ENCODE measurements at regions not wholly inside any gene's neighbourhood (a gene's known extent, or its start where the extent isn't known, plus 50 kb on each side); places are given as distances from the start of the nearest gene placed in this dataset.

GRCh38 chr14:85085981-85086380 lies 444.0 kb upstream of the FLRT2 start:
- DNase-seq, result no peak

DNA sequence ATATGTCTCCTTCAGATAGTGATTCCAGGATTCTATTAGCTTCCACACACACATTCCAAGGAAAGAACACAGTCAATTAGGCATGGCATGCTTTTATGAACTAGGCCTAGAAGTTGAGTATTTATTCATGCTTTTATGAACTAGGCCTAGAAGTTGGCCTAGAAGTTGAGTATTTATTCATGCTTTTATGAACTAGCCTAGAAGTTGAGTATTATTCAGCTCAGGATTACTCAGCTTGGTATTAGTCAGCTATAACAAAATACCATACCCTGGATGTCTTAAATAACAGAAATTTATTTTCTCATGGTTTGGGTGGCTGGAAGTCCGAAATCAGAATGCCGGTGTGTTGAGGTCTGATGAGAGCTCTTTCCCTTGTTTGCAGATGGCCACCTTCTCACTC lies 442.7 kb upstream of the FLRT2 start:
- no peak for DNase-seq

DNA sequence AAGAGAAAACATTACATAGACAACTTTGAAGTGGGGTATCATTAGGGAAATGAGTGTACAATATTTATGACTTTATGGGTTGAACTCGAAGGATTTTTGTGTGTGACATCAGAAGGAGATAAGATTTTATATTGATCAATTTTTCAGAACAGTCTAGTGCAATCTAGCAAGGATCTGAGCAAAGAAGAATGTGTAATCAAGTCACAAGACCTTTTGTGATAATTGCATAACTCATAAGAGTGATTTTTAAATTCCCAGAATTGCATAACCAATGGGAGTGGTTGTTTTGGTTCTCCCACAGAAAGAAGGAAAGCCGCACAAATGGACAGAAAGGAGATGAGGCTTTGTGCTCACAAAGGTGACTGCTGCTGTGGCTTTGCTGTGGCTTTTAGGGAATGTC lies 441.8 kb upstream of the FLRT2 start:
- no peak for DNase-seq

GRCh38 chr14:85090681-85091080 lies 439.3 kb upstream of the FLRT2 start:
- DNase-seq, result no peak

- no peak for DNase-seq
Observed at GRCh38 chr14:85093631-85094330, 436.2 kb upstream of the FLRT2 start.

DNA sequence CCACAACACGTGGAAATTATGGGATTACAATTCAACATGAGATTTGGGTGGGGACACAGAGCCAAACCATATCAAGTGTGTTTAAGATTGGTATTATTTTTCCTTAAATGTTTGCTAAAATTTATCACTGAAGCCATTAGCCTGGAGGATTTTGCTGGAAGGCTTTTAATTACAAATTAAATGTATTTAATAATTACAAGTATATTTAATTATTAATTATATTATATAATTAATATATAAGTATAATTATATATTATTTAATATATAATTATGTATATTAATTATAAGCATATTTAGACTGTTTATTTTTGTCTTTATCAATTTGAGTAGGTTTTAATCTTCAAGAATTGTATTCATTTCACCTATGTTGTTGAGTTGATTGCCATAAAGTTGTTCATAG lies 427.4 kb upstream of the FLRT2 start:
- no peak for DNase-seq

DNA sequence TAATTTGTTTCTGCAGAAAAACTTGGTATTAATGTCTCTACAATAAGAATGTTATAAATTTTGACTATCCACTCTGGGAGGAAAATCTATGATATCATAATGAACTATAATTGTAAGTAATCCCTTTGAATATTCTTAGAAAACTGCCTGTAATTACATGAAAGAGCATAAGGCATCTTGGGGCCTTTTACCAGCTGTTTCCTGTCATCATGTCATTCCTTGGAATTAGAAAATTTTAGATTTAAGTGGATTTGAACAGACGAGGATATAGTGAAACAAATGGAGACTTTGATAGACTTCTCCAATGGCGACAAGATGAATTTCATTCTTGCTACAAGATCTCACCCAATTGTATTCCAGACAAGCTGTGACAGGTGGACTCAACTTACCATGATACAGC lies 423.4 kb upstream of the FLRT2 start:
- no peak for DNase-seq

- DNase-seq, result no peak
Observed at GRCh38 chr14:85112762-85113161, 417.2 kb upstream of the FLRT2 start.

- DNase-seq, result no peak
Observed at GRCh38 chr14:85115921-85116320, 414.0 kb upstream of the FLRT2 start.

- no peak for DNase-seq
Observed at GRCh38 chr14:85118274-85118673, 411.7 kb upstream of the FLRT2 start.

DNA sequence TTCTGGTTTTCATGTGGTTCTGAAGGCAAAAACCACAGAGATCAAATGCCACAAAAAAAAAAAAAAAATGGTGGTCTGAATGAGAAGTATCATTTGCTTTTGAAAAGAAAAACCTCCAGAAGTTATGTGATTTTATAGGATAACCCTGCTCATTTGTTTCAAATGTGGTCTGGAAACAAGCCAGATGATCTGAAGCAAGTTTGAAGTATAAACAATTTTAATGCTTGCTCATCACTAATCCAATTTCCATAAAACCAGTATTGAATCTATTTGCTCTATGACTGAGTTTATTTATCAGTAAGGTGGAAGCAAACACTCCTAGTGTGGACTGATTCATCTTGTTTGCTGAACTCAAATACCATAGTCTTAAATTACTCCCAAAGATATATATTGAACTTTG lies 407.3 kb upstream of the FLRT2 start:
- no peak for DNase-seq

GRCh38 chr14:85123755-85124154 lies 406.2 kb upstream of the FLRT2 start:
- no peak for DNase-seq

DNA sequence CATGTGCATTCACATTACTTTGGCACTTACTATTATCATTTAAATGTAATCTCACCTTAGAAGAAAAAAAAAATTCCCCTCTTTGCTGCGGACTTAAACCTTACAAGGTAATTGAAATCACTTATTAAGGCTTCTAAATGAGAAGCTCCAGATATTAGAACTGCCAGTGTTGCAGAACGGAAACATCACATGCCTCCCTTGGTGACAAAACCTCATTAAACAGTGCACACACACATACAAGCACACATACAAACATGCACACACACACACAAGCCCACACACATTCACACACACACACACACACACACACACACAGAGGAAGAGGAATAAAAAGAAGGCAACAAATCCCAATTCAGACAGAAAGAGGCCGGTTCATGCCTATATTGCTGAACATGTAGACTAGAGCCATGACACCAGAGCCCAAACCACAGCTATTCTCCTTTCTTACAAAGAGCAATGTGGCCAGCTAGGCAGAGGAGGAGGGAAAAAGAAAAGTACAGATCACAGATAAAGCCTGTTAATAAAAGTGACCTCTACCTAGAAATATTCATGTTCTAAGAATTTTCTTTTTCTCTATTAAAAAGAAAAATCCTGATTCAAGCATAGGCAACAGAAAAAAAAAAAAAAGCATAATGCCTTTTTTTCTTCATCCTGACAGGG lies 405.2 kb upstream of the FLRT2 start:
- DNase-seq, result no peak

DNA sequence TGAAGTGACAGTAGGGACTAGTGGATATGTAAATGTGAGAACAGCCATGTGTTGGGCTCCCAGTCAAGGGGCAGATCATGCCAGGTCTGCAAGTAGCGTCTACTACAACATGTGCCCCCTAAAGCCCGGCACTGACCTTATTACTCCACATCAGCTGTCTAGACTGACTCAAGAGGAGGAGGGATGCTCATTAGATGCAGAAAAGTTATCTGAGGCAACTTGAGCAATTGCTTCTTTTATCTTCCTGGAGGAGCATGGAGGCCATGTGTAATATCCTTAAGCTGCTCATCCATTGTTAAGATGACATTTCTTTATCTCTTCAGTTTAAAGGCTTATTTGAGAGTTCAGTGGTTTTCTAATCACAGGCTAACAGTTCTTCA lies 404.7 kb upstream of the FLRT2 start:
- DNase-seq, result no peak

GRCh38 chr14:85129921-85130320 lies 400.0 kb upstream of the FLRT2 start:
- DNase-seq, result no peak

- no peak for DNase-seq
Observed at GRCh38 chr14:85131226-85131922, 398.6 kb upstream of the FLRT2 start.

GRCh38 chr14:85142982-85143381 lies 387.0 kb upstream of the FLRT2 start:
- DNase-seq, result no peak

- no peak for DNase-seq
Observed at GRCh38 chr14:85146779-85147178, 383.2 kb upstream of the FLRT2 start.

DNA sequence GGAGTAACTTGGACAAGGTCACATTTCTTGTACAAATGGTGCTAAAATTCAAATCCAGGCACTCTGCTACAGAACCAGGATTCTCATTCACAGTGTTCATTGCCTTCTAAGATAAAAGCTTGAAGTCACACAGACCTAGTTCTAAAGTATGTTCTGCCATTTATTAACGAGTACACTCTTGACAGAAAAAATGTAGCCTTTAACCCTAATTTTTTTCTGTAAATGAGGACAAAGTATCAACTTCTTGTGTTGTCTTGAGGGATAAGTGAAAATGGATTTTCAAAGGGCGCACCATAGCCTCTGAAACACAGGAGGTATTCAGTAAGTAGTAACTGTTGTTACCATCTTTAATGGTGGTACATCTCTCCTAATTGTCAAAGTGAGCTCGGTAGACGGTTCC lies 379.8 kb upstream of the FLRT2 start:
- no peak for DNase-seq

DNA sequence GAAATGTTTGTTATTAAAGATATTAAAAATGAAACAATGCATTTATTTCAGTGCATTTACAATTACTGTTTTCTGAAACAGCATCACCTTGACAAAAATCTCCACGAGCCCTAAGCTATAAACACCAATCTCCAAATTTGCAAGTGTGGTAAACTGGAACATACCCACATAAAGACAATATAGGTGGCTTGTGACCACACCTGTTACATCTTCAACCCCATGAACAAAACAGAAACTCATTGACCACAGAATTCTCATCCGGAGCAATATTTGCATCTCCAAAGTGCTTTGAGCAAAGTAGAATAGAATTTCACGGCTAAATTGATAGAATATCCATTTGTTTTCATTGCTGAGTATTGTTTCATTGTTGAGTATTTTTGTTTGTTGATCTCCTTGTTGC lies 375.2 kb upstream of the FLRT2 start:
- no peak for DNase-seq

GRCh38 chr14:85156319-85156718 lies 373.6 kb upstream of the FLRT2 start:
- DNase-seq, result no peak

DNA sequence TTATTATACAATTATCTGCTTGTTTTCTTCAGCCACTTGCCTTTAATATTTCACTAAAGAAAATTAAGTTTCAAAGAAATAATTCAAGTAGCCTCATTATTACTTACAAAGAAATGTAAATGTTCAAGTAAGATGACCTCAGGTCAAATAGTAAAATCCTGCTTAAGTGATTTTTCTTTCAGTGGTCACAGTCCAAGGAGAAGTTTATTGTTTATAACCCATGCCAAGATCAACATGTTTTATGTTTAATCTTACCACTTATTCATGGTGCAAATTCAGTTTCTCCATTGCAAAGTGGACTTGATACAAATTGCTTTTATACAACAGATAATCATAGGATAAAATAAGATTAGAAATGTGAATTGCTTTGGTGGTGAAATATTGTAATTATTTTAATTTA lies 370.2 kb upstream of the FLRT2 start:
- DNase-seq, result no peak

GRCh38 chr14:85165094-85165493 lies 364.9 kb upstream of the FLRT2 start:
- no peak for DNase-seq

DNA sequence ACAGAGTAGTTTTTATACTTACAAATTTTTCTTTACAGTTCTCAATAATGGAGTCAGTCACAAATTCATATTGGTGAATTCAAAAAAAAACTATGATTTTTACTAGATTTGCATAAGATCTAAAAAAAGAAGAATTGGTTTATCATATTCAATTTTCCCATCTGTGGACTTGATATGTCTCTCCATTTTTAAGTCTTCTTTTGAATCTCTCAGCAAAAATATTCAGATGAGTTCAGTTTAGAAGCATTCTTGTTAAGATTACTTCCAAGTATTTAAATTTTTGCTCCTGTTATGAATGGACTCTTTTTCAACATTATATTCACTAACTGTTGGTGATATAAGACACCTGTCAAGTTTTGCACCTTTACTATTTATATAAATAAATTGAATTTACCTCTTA lies 360.6 kb upstream of the FLRT2 start:
- no peak for DNase-seq

GRCh38 chr14:85172290-85172689 lies 357.7 kb upstream of the FLRT2 start:
- no peak for DNase-seq
